ENCODE measurements at regions not wholly inside any gene's neighbourhood (a gene's known extent, or its start where the extent isn't known, plus 50 kb on each side); places are given as distances from the start of the nearest gene placed in this dataset.
A peak's percentile ranks its signal among the peaks of the same experiment; 100 is the strongest.
"Not testable (repeated sequence)": the region's sequence is repeated elsewhere in the genome, so short reads cannot be mapped to it uniquely, and the experiment has no call there.

- not testable (repeated sequence) for H3K27ac ChIP-seq (ENCODE audit: low read length); H3K9me3 ChIP-seq (ENCODE audit: low read length); H4K20me1 ChIP-seq (ENCODE audit: insufficient read depth, low read depth, low read length); H2AFZ ChIP-seq (ENCODE audit: low read length); H3K36me3 ChIP-seq (ENCODE audit: insufficient read depth, low read length); H3K4me1 ChIP-seq (ENCODE audit: low read length); H3K4me2 ChIP-seq (ENCODE audit: low read depth, low read length, poor library complexity, severe bottlenecking); H3K27me3 ChIP-seq (ENCODE audit: low read length); H3K9ac ChIP-seq (ENCODE audit: low read length); H3K79me2 ChIP-seq (ENCODE audit: low read length); H3K4me3 ChIP-seq (ENCODE audit: low read length); H3K9me2 ChIP-seq (replicated peaks; ENCODE audit: insufficient read depth, low read length)
- DNase-seq = peak; percentile 32
These were observed 83.5 kb upstream of the SFSWAP start for GRCh38 chr12:131627151-131628022.

- no peak overlapping the region for H3K9ac ChIP-seq (ENCODE audit: low read length)
- no peaks in the 10 kb centered on the region for H3K36me3 ChIP-seq (ENCODE audit: insufficient read depth, low read length)
- DNase-seq = no peak
- H3K27me3 ChIP-seq (ENCODE audit: low read length) = no peaks in the 10 kb centered on the region
- H3K4me3 ChIP-seq (ENCODE audit: low read length) = no peak overlapping the region
- H3K79me2 ChIP-seq (ENCODE audit: low read length) = no peaks in the 10 kb centered on the region
- H2AFZ ChIP-seq (ENCODE audit: low read length) = no peak overlapping the region
- no peak overlapping the region for H3K4me2 ChIP-seq (ENCODE audit: low read depth, low read length, poor library complexity, severe bottlenecking)
- no peaks in the 10 kb centered on the region for H3K9me3 ChIP-seq (ENCODE audit: low read length)
- H3K27ac ChIP-seq (ENCODE audit: low read length) = no peak overlapping the region
- no peaks in the 10 kb centered on the region for H3K4me1 ChIP-seq (ENCODE audit: low read length)
- no peaks in the 10 kb centered on the region for H4K20me1 ChIP-seq (ENCODE audit: insufficient read depth, low read depth, low read length)
- no peaks in the 10 kb centered on the region for H3K9me2 ChIP-seq (replicated peaks; ENCODE audit: insufficient read depth, low read length)
These were observed 82.7 kb upstream of the SFSWAP start for GRCh38 chr12:131628023-131628740.

- no peak overlapping the region for H2AFZ ChIP-seq (ENCODE audit: low read length)
- H3K9me2 ChIP-seq (replicated peaks; ENCODE audit: insufficient read depth, low read length) = no peaks in the 10 kb centered on the region
- H3K4me1 ChIP-seq (ENCODE audit: low read length) = no peaks in the 10 kb centered on the region
- H3K27ac ChIP-seq (ENCODE audit: low read length) = no peak overlapping the region
- no peak overlapping the region for H3K4me3 ChIP-seq (ENCODE audit: low read length)
- DNase-seq = peak; percentile 38
- H3K9ac ChIP-seq (ENCODE audit: low read length) = no peak overlapping the region
- no peaks in the 10 kb centered on the region for H3K36me3 ChIP-seq (ENCODE audit: insufficient read depth, low read length)
- H3K27me3 ChIP-seq (ENCODE audit: low read length) = no peaks in the 10 kb centered on the region
- no peaks in the 10 kb centered on the region for H4K20me1 ChIP-seq (ENCODE audit: insufficient read depth, low read depth, low read length)
- H3K4me2 ChIP-seq (ENCODE audit: low read depth, low read length, poor library complexity, severe bottlenecking) = no peak overlapping the region
- no peaks in the 10 kb centered on the region for H3K79me2 ChIP-seq (ENCODE audit: low read length)
- H3K9me3 ChIP-seq (ENCODE audit: low read length) = no peaks in the 10 kb centered on the region
These were observed 82.0 kb upstream of the SFSWAP start for GRCh38 chr12:131628766-131629448.

GRCh38 chr12:131631230-131631629 lies 79.7 kb upstream of the SFSWAP start:
- H4K20me1 ChIP-seq (ENCODE audit: insufficient read depth, low read depth, low read length) = no peaks in the 10 kb centered on the region
- no peak overlapping the region for H3K4me2 ChIP-seq (ENCODE audit: low read depth, low read length, poor library complexity, severe bottlenecking)
- H3K9me2 ChIP-seq (replicated peaks; ENCODE audit: insufficient read depth, low read length) = no peaks in the 10 kb centered on the region
- DNase-seq = no peak
- no peak overlapping the region for H2AFZ ChIP-seq (ENCODE audit: low read length)
- no peaks in the 10 kb centered on the region for H3K79me2 ChIP-seq (ENCODE audit: low read length)
- H3K4me3 ChIP-seq (ENCODE audit: low read length) = no peak overlapping the region
- no peak overlapping the region for H3K27ac ChIP-seq (ENCODE audit: low read length)
- H3K36me3 ChIP-seq (ENCODE audit: insufficient read depth, low read length) = no peaks in the 10 kb centered on the region
- H3K9me3 ChIP-seq (ENCODE audit: low read length) = no peaks in the 10 kb centered on the region
- no peaks in the 10 kb centered on the region for H3K27me3 ChIP-seq (ENCODE audit: low read length)
- no peaks in the 10 kb centered on the region for H3K4me1 ChIP-seq (ENCODE audit: low read length)
- H3K9ac ChIP-seq (ENCODE audit: low read length) = no peak overlapping the region

- H3K27ac ChIP-seq (ENCODE audit: low read length); H3K27me3 ChIP-seq (ENCODE audit: low read length); H3K36me3 ChIP-seq (ENCODE audit: insufficient read depth, low read length); H4K20me1 ChIP-seq (ENCODE audit: insufficient read depth, low read depth, low read length); H3K4me3 ChIP-seq (ENCODE audit: low read length); H3K9me3 ChIP-seq (ENCODE audit: low read length); H3K79me2 ChIP-seq (ENCODE audit: low read length); H3K9ac ChIP-seq (ENCODE audit: low read length); H2AFZ ChIP-seq (ENCODE audit: low read length); H3K9me2 ChIP-seq (replicated peaks; ENCODE audit: insufficient read depth, low read length); DNase-seq; H3K4me2 ChIP-seq (ENCODE audit: low read depth, low read length, poor library complexity, severe bottlenecking); H3K4me1 ChIP-seq (ENCODE audit: low read length): not testable (repeated sequence)
These were observed 78.8 kb upstream of the SFSWAP start for GRCh38 chr12:131631889-131632651.

- not testable (repeated sequence) for H4K20me1 ChIP-seq (ENCODE audit: insufficient read depth, low read depth, low read length); H3K9ac ChIP-seq (ENCODE audit: low read length); H3K4me1 ChIP-seq (ENCODE audit: low read length); H2AFZ ChIP-seq (ENCODE audit: low read length); H3K9me2 ChIP-seq (replicated peaks; ENCODE audit: insufficient read depth, low read length); H3K4me2 ChIP-seq (ENCODE audit: low read depth, low read length, poor library complexity, severe bottlenecking); H3K4me3 ChIP-seq (ENCODE audit: low read length); H3K27me3 ChIP-seq (ENCODE audit: low read length); H3K27ac ChIP-seq (ENCODE audit: low read length); H3K36me3 ChIP-seq (ENCODE audit: insufficient read depth, low read length); H3K9me3 ChIP-seq (ENCODE audit: low read length); DNase-seq; H3K79me2 ChIP-seq (ENCODE audit: low read length)
These were observed 78.3 kb upstream of the SFSWAP start for GRCh38 chr12:131632652-131633023.

- not testable (repeated sequence) for H3K27ac ChIP-seq (ENCODE audit: low read length); H3K9me2 ChIP-seq (replicated peaks; ENCODE audit: insufficient read depth, low read length); H3K79me2 ChIP-seq (ENCODE audit: low read length); H3K4me1 ChIP-seq (ENCODE audit: low read length); H3K9ac ChIP-seq (ENCODE audit: low read length); DNase-seq; H4K20me1 ChIP-seq (ENCODE audit: insufficient read depth, low read depth, low read length); H3K4me2 ChIP-seq (ENCODE audit: low read depth, low read length, poor library complexity, severe bottlenecking); H2AFZ ChIP-seq (ENCODE audit: low read length); H3K36me3 ChIP-seq (ENCODE audit: insufficient read depth, low read length); H3K9me3 ChIP-seq (ENCODE audit: low read length); H3K27me3 ChIP-seq (ENCODE audit: low read length); H3K4me3 ChIP-seq (ENCODE audit: low read length)
These were observed 77.3 kb upstream of the SFSWAP start for GRCh38 chr12:131633610-131634009.

GRCh38 chr12:131634037-131634436 lies 76.9 kb upstream of the SFSWAP start:
- no peak overlapping the region for H2AFZ ChIP-seq (ENCODE audit: low read length)
- no peak for DNase-seq
- H3K9ac ChIP-seq (ENCODE audit: low read length) = no peak overlapping the region
- no peaks in the 10 kb centered on the region for H3K27me3 ChIP-seq (ENCODE audit: low read length)
- H3K9me3 ChIP-seq (ENCODE audit: low read length) = no peaks in the 10 kb centered on the region
- no peaks in the 10 kb centered on the region for H3K36me3 ChIP-seq (ENCODE audit: insufficient read depth, low read length)
- H3K27ac ChIP-seq (ENCODE audit: low read length) = no peak overlapping the region
- H3K4me2 ChIP-seq (ENCODE audit: low read depth, low read length, poor library complexity, severe bottlenecking) = no peak overlapping the region
- no peaks in the 10 kb centered on the region for H4K20me1 ChIP-seq (ENCODE audit: insufficient read depth, low read depth, low read length)
- no peaks in the 10 kb centered on the region for H3K79me2 ChIP-seq (ENCODE audit: low read length)
- no peak overlapping the region for H3K4me3 ChIP-seq (ENCODE audit: low read length)
- H3K4me1 ChIP-seq (ENCODE audit: low read length) = no peaks in the 10 kb centered on the region
- no peaks in the 10 kb centered on the region for H3K9me2 ChIP-seq (replicated peaks; ENCODE audit: insufficient read depth, low read length)

Measured in Karpas-422 (cell line).